ENCODE measurements at regions not wholly inside any gene's neighbourhood (a gene's known extent, or its start where the extent isn't known, plus 50 kb on each side); places are given as distances from the start of the nearest gene placed in this dataset.

- no peak overlapping the region for H3K4me3 ChIP-seq (ENCODE audit: low read depth, low read length)
- TF ChIP-seq CTCF (IDR thresholded peaks at IDR 0.05; ENCODE audit: low read depth, low read length): no peak
Observed at GRCh38 chr21:35329940-35330660, 281.0 kb upstream of the RUNX1 start.

GRCh38 chr21:35328856-35329455 lies 279.9 kb upstream of the RUNX1 start:
- TF ChIP-seq CTCF (IDR thresholded peaks at IDR 0.05; ENCODE audit: low read depth, low read length): no peak
- no peak overlapping the region for H3K4me3 ChIP-seq (ENCODE audit: low read depth, low read length)

- no peak overlapping the region for H3K4me3 ChIP-seq (ENCODE audit: low read depth, low read length)
- TF ChIP-seq CTCF (IDR thresholded peaks at IDR 0.05; ENCODE audit: low read depth, low read length): no peak
Observed at GRCh38 chr21:35326677-35327076, 277.6 kb upstream of the RUNX1 start.

- TF ChIP-seq CTCF (IDR thresholded peaks at IDR 0.05; ENCODE audit: low read depth, low read length): no peak
Observed at GRCh38 chr21:35325953-35326352, 276.9 kb upstream of the RUNX1 start.

GRCh38 chr21:35324372-35325220 lies 275.5 kb upstream of the RUNX1 start:
- no peak overlapping the region for H3K4me3 ChIP-seq (ENCODE audit: low read depth, low read length)
- no peak for TF ChIP-seq CTCF (IDR thresholded peaks at IDR 0.05; ENCODE audit: low read depth, low read length)

More at GRCh38 chr21:35325953-35326352, 276.9 kb upstream of the RUNX1 start:
- H3K4me3 ChIP-seq (ENCODE audit: low read depth, low read length): no peak overlapping the region

GRCh38 chr21:35323947-35324346 lies 274.8 kb upstream of the RUNX1 start:
- no peak overlapping the region for H3K4me3 ChIP-seq (ENCODE audit: low read depth, low read length)
- TF ChIP-seq CTCF (IDR thresholded peaks at IDR 0.05; ENCODE audit: low read depth, low read length): no peak
